GM21528 (cell line): ENCODE measurements at regions not wholly inside any gene's neighbourhood (a gene's known extent, or its start where the extent isn't known, plus 50 kb on each side); places are given as distances from the start of the nearest gene placed in this dataset.
"Not testable (repeated sequence)": the region's sequence is repeated elsewhere in the genome, so short reads cannot be mapped to it uniquely, and the experiment has no call there.

ENCODE experiments used
- ATAC-seq: cut with Tn5 transposase; IDR thresholded peaks from one replicate; pipeline ENCODE4 v1.9.1; 2021; ENCODE audit warnings: mild to moderate bottlenecking, moderate library complexity; ENCODE audit not compliant: unreplicated experiment, low FRiP score

DNA sequence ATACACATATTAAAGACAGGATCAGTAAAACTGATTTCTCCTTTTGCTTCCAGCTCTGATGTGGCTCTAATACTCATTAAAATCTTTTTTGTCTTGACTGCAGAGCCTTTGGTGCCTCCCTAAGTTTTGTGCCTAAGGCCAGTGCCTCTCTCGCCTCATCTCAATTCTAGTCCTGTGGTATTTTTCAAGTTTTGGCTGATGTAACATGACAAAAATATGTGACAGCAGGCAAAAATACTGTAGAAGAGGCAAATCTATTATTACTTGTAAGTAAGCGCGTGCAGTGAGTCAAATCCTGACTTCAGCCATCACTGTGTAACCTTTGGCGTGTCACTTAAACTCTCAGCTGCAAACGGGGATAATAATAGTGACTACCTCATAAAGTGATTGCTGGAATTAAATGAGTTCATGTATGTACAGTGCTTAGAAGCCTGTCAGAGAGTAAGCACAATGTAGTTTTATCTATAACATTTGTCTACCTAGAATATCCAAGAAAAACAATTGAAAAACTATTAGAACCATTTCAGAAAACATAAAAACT, 74.0 kb downstream of the MAB21L3 start:
- ATAC-seq: no peak

DNA sequence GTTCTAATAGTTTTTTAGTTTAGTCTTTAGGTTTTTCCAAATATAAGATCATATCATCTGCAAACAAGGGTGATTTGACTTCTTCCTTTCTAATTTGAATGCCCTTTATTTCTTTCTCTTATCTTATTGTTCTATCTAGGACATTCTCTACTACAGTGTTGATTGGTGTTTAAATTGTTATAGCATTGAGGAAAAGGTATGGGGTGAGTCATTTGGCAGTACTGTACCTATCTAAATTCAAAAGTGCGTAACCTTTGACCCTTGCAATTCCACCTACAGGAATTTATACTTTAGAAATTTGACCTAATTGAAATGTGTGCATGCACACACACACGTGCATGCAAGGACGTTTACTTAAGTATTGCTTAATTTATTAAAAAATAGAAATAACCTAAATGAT, 78.3 kb downstream of the MAB21L3 start:
- ATAC-seq: no peak

DNA sequence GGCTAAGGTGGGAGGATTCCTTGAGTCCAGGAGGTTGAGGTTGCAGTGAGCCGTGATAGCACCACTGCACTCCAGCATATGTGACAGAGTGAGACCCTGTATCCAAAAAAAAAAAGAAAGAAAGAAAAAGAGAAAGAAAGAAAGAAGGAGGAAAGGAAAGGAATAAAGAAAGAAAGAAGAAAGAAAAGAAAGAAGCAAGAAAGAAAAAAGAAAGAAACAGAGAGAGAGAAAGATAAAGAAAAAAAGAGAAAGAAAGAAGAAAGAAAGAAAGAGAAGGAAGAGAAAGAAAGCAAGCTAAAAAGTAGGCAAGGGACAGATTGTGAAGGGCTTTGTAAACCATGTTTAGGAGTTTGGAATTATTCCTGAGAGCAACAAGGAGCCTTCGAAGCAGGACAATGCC, 80.1 kb downstream of the MAB21L3 start:
- ATAC-seq: no peak

DNA sequence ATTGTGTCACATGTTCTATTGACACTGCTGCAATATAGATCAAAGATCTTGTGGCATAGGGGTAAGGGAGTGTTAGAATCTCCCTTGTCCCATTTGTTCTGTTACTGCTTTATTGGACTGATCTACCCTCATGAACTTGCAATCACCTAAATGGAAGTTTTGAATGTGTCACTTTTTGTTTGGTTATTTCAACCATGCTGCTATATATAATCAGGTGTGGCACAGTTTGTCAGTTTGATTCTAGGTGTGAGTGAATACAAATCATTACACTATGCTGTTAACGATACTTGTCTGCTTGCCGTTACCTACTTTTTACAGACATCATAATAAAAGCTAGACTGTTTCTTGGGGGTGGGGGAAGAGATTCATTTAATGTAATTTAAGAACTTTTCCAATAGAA, 82.6 kb downstream of the MAB21L3 start:
- no peak for ATAC-seq

DNA sequence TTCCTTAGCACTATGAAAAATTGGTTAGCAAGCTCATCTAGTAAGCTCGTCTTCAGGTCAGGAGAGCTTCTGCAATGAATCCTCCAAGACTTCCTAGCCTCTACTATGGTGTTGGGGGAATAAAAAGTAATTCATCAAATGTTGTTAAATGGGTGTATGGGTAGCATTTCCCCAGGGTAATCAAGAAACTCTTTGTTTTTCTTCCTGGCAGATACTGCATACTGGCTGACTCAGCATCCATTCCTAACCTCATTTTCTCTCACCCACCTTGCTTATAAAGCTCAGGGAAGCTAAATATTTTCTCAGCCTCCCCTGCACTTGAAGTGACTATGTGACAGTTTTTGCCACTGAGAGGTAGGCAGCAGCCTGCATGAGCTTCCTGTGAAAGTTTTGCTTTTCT, 83.4 kb downstream of the MAB21L3 start:
- ATAC-seq: no peak

DNA sequence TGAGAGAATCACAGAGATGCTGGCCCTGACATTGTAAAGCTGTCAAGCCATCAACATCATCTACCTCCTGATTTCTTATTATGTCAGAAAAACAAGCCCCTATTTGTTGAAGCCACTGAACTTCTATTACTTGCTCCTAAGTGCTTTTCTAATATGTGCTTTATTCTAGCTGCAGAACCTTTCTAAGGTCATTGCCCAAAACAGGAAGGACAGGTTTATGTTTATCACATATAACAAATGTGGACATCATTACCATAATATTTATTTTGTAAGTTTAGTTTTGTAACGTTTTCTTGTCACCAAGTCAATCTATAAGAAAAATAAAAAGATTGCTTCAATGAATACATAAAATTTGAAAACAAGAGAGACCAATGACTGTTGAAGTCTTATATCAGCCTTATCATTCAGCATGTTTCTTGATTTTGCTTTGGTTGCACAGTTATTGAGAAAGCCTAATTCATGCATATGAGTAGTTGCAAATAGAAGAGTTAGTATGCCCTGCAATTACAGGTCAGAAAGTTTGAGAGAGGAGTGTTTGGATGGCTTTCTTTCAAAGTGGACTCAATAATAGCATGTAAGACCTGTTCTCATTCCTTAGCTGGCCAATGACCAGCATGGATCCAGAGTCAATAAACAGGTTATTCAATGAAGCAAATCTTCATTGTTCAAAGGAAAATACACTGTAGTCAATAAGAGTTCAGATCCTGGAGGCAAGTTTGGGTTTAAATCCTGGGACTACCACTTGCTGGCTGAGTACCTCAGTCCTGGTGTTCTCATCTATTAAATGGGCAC, 84.1 kb downstream of the MAB21L3 start:
- no peak for ATAC-seq

DNA sequence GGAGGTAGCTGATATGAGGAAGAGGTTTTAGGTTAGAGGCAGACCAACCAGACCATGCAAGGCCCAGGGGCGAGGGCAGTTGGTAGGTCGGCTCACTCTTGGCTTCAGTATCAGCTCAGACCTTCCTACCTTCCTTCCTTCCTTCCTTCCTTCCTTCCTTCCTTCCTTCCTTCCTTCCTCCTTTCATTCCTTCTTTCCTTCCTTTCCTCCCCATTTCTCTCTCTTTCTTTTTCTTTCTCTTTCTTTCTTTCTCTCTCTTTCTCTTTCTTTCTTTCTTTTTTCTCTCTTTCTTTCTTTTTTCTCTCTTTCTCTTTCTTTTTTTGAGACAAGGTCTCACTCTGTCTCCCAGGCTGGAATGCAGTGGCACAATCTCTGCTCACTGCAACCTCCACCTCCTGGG, 89.1 kb downstream of the MAB21L3 start:
- ATAC-seq: not testable (repeated sequence)

DNA sequence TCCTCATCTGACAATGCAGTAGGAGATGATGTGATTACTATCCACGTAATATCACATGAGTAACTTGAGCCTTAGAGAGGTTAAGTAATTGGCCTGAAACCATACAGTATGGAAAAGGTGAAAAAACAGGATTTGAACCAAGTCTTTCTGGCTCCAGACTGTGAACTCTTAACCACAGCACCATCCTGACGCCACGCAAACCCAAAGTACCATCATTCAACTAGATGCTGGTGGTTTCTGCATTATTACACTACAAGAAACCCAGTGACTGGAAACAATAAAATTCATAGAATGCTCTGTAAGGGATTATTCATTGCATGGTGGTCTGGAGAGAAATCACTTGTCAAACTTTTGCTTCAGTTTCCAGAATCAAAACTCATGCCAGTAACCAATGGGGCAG, 90.7 kb downstream of the MAB21L3 start:
- no peak for ATAC-seq

DNA sequence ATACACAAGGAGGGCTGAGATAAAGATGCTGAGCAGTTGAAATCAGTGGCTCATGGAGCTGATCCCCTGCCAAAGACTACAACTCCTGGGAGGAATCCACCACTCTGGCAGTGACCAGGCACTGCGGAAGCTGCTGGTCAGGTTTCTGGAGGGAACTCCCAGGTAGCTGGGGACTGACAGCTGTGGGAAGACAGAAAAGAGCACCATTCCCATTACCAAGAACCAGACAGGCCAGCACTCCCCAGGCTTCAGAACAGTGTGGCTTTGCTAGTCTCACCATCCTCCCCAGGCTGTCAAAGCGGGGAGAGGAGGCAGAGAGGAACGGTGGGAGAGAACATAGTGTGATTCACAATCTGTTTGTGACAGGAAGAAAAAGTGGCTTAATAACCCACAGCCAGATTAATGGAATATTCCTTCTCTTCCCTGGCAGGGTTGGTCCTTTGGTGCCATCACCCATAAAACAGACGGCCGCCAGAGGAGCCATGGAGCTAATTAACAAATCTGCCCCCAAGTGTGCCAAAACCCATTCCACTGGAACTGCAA, 92.1 kb downstream of the MAB21L3 start:
- no peak for ATAC-seq

DNA sequence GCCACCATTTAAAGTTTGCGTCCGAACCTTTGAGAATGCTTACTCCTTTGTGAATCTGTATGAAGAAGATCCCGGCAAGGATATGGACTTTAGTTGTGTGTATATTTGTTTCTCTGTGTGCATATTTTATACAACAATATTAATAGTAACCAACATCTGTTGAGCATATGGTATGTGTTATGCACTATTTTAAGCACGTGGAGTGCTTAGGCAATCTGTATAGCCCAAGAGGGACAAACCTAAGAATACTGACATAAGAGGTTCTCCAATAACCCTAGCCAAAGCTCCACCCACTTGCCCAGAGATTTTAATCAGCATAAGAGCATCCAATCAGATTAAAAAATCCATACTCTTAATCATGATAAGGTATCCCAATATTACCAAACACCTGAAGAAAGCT, 92.7 kb downstream of the MAB21L3 start:
- no peak for ATAC-seq

DNA sequence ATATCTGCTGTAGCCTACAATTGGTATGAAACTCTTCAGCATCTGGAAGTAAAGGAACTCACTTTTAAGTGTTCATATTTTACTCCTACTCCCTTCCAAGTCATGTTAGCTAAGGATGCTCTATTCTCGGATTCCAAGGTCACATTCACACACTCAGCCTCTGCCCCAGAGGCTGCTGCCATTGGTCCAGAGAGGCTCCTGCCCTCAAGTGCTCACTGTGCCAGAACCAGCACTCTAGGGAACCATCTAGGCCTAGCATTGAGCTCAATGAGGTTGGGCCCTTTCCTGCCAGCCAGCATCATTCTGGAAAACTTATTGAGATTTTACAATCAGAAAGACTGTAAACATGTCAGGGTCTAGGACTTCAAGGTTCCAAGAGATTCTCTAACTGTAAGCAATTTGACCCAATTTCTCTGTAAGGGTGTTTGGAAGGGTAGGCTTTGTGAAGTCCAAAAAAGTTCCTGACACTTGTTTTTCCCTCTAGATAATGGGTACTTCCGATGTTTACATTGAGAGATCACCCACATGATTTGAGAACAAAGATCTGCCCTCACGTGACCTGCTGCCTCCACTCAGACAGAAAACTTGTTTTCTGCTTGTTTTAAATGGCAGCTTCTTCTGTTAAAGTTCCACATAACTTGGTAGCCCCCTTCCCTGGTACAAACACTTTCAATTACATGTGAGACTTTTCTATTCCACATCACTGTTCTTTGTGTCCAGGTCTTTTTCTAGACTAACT, 94.9 kb downstream of the MAB21L3 start:
- ATAC-seq: no peak

DNA sequence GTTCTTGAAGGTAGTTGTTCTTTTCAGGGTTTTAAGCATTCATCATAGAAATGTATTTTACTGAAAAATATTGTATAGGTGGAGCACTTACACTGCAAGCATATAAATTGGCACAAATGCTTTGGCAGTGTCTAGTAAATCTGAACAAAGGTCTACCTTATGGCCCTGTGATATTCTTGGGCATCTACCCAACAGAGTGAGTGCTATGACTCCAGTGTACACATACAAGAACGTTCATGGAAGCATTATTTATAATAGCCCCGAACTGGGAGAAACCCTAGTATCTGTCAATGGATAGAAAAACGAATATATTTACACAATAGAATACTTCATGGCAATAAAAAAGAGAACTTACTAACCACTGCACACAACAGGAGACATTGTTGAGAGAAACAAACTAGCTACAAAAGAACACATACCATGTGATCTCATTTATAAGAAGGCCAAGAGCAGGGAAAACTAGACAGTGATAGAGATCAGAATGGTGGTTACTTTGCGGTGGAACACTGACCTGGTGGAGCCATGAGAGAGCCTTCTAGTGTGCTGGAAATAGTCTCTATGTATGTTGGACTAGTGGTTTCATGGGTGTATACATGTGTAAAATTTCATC, 96.0 kb downstream of the MAB21L3 start:
- no peak for ATAC-seq

DNA sequence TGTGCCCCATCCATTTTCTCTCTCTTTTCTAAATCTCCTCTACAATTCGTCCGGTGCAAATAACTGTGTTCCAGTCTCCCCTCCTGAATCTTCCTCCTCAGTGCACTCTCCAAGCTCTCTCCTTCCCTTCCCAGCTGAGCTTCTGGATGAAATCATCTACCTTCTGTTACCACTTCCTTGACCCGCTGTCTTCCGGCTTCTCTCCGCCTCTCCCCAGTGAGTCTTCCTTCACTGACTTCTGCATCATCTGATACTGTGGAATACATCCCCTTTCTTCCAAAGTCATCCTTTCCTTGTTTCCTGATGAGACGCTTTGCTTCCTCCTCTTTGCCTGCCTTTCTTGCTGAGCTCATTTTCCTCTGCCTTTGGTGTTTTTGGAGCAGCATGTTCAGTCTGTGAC, 96.9 kb downstream of the MAB21L3 start:
- no peak for ATAC-seq

DNA sequence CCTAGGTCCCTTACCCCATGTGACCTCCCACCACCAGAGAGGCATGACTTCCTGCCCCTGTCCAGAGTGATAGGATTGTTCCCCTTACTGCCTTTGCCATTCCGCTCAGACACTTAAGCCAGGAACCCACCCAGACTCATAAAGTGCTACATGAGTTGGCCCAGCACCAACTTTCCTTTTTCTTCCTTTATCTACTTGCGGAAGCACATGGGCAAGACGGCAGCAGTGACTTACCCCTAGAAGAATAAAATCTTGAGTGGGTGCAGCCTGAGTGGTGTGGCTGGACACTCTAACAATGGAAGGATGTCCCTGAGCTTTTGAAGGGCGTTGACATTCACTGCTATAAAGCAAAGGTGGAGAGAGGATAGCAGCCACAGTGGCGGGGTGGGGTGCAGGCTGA, 100.1 kb downstream of the MAB21L3 start:
- no peak for ATAC-seq

DNA sequence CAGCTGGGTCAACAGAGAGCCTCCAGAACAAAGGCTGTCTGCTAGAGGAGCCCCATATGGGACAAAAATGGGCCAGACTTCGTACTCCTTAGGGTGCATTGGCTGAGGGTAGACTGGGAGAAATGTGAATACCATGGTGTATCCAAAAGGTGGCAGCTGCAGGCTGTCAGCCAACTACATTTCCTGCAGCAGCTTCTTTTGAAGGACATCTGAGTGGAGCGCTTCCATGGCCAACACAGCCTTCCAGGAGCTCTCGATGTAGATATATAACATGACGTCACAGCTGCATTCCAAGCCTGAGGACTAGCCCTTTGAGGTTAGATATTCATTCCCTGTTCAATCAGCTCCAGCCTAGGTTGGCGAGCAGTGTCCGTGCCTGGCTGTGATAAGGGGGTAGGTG, 107.7 kb downstream of the MAB21L3 start:
- no peak for ATAC-seq

DNA sequence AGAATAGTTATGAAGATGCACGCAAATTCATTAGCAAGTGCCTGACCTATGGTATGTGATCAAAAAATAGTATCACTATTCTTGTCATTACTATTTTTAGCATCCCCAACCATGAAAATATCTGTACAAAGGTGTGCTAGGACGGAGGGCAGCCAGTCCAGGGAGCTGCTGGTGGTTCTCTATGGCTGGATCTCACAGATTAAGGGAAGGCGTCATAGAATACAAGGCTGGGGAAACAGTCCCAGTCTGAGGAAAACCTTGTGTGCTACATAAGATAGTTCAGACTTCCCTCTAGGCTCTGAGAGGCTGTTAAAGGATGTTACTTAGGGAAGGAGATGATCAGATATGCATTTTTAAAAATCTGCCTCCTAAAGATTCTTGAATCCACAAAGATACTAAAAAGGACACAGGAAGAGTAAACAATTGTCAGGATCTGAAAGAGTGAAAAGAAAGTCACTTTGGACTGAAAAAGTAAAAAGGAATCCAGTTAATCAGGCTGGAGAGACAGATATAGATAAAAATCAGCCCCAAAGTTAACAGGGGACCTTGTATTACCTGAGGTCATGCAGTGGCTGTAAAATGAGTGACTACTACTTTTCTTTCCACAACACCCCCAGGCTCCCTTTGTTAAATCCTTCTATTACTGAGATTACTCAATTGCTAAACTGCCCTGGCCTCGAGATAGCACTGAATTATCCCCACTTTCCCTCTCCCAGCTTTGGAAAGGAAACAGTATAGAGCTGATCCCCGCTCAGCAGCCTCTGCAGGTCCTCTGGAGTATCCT, 108.6 kb downstream of the MAB21L3 start:
- ATAC-seq: no peak

DNA sequence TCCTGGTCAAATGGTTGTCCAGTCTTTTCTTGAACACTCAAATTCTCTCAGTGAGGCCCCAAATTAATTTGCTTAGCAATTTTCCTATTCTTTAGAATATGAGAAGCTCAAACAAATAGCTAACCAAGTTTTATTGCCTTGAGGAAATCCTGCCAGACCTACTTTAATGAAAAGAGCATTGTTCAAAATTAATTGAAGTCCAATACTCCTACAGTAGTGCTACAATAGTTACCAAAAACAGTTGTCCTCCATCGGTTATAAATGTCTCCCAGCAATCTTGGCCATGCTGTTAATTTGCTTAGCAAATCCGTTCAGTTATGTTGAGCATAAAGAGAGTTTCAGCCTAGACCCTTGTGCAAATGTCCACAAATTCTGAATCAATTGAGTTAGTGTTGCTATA, 112.9 kb downstream of the MAB21L3 start:
- no peak for ATAC-seq

DNA sequence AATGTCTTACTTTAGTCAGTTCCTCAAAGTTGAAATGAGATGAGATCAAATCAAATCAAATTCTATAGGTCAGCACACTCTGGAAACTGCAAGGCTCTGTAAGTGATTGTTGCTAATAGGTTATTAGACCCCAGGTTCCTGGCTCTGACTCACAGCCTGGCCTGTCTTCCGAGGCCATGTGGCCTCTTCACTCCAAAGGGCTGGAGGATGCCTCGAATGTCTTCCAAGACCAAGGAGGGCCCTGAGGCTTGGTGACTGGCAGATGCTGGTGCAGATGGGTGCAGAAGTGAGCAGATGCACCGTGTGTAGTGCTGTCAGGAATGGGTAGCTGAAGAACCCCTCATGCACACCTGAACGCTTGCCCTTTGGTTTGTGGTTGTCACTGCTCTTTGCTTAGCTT, 113.4 kb downstream of the MAB21L3 start:
- ATAC-seq: no peak

DNA sequence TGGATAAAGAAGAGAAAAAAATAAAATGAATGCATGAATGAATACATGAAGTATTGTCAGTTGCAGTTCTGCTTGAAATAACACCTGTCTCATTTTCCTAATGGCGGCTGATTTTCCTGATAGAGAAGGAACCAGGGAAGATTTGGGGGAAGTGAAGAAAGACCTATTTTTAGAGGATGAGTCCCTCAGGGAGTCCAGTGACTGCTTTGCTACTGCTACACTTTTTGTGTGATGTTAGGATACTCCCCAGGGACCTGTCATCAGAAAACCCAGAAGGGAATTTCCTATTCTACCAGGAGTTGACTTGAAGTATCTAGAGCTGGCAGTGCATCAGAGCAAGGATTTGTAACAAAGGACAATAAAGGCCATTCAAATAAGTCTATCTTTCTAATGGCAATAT, 114.8 kb downstream of the MAB21L3 start:
- no peak for ATAC-seq

DNA sequence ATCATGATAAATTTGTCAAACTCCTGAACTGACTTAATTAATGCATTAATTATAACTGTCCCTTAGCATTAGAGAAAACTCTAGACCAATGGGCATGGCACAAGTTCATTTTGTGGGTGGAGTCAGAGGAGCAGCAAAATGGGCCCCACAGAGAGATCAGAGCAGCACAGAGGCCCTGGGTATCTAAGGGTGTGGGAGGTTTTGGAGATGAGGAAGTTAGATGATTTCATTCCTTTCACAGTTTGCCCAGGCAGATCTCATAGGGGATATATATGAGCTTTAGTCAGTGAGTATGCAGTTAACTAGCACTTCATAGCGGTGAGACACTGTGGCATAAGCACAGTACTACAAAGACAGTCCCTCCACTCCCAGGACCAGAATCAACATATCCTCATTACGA, 117.3 kb downstream of the MAB21L3 start:
- ATAC-seq: no peak
